ENCODE measurements at regions not wholly inside any gene's neighbourhood (a gene's known extent, or its start where the extent isn't known, plus 50 kb on each side); places are given as distances from the start of the nearest gene placed in this dataset.

GRCh38 chr2:9156483-9156882 is 50.1 kb upstream of the ASAP2 start:
- TF ChIP-seq POLR2A (IDR thresholded peaks at IDR 0.05; ENCODE audit: low read length) (no peak), GATA1 (IDR thresholded peaks at IDR 0.05; ENCODE audit: low read depth, low read length) (no peak)
- DNase-seq = no peak

- no peak for TF ChIP-seq POLR2A (IDR thresholded peaks at IDR 0.05; ENCODE audit: low read length)
- no peak for TF ChIP-seq GATA1 (IDR thresholded peaks at IDR 0.05; ENCODE audit: low read depth, low read length)
- DNase-seq = no peak
Measured at GRCh38 chr2:9154061-9154460, 52.6 kb upstream of the ASAP2 start.

DNA sequence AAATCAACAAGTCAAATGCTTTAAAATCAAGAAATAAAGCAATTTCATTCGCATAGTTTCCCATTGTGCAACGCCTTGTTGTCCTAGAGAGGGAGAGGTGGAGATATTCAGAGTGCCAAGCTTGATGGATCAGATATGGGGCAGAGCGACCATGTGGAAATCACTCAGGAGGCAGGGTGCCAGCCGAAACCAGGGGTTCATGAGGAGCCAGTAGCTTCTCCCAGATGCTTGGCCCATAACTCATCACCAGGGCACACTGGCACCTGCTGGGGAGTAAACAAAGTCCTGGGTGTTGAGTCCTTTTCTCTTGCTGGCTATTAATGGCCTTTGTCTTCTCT is 53.0 kb upstream of the ASAP2 start:
- no peak for DNase-seq
- TF ChIP-seq GATA1 (IDR thresholded peaks at IDR 0.05; ENCODE audit: low read depth, low read length) (no peak), POLR2A (IDR thresholded peaks at IDR 0.05; ENCODE audit: low read length) (no peak)

GRCh38 chr2:9152975-9153642 is 53.5 kb upstream of the ASAP2 start:
- DNase-seq = no peak
- TF ChIP-seq POLR2A (IDR thresholded peaks at IDR 0.05; ENCODE audit: low read length) (no peak), GATA1 (IDR thresholded peaks at IDR 0.05; ENCODE audit: low read depth, low read length) (no peak)

DNA sequence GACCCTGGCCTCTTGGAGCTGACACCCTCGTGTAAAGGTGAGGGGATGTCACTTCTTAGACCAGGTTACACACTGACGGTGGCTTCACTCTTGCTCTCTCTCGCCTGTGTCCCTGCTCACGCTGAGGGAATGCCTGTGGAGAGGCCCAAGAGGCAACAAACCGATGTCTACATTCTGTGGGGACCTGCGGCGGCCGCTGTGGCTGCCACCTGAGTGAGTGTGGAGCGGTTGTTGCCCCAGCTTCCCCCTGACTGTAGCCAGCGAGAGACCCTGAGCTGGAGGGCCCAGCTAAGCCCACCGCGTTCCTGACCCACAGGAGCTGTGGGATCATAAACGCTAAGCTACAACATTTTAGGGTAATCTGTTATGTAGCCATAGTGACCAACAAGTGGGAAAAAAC is 55.7 kb upstream of the ASAP2 start:
- TF ChIP-seq GATA1 (IDR thresholded peaks at IDR 0.05; ENCODE audit: low read depth, low read length) (no peak), POLR2A (IDR thresholded peaks at IDR 0.05; ENCODE audit: low read length) (no peak)
- DNase-seq = no peak

- TF ChIP-seq POLR2A (IDR thresholded peaks at IDR 0.05; ENCODE audit: low read length) = no peak
- no peak for DNase-seq
Measured at GRCh38 chr2:9150568-9150900, 56.1 kb upstream of the ASAP2 start.

GRCh38 chr2:9149726-9150567 is 56.7 kb upstream of the ASAP2 start:
- TF ChIP-seq POLR2A (IDR thresholded peaks at IDR 0.05; ENCODE audit: low read length) (no peak), GATA1 (IDR thresholded peaks at IDR 0.05; ENCODE audit: low read depth, low read length) (no peak)
- DNase-seq = no peak

DNA sequence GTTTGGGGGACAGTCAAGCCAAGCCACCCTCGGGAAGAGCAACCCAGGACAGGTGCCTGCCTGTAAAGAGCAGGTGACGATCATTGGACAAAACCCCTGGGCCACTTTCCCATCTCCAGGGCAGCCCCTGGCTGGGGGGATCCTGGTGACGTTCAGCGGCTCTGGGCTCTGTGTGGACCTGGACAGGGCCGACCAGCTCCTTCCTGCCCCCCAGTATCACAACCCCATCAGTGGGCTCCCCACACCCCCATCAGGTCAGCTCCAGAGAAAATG is 57.3 kb upstream of the ASAP2 start:
- TF ChIP-seq GATA1 (IDR thresholded peaks at IDR 0.05; ENCODE audit: low read depth, low read length) = no peak
- TF ChIP-seq POLR2A (IDR thresholded peaks at IDR 0.05; ENCODE audit: low read length) = no peak
- DNase-seq = no peak

- no peak for DNase-seq
- TF ChIP-seq POLR2A (IDR thresholded peaks at IDR 0.05; ENCODE audit: low read length) (no peak), GATA1 (IDR thresholded peaks at IDR 0.05; ENCODE audit: low read depth, low read length) (no peak)
Measured at GRCh38 chr2:9146646-9147045, 60.0 kb upstream of the ASAP2 start.

- TF ChIP-seq GATA1 (IDR thresholded peaks at IDR 0.05; ENCODE audit: low read depth, low read length) = no peak
- TF ChIP-seq POLR2A (IDR thresholded peaks at IDR 0.05; ENCODE audit: low read length) = no peak
- DNase-seq = no peak
Measured at GRCh38 chr2:9145752-9146430, 60.7 kb upstream of the ASAP2 start.

GRCh38 chr2:9145109-9145751 is 61.4 kb upstream of the ASAP2 start:
- no peak for DNase-seq
- TF ChIP-seq GATA1 (IDR thresholded peaks at IDR 0.05; ENCODE audit: low read depth, low read length) (no peak), POLR2A (IDR thresholded peaks at IDR 0.05; ENCODE audit: low read length) (no peak)

- TF ChIP-seq POLR2A (IDR thresholded peaks at IDR 0.05; ENCODE audit: low read length) (no peak), GATA1 (IDR thresholded peaks at IDR 0.05; ENCODE audit: low read depth, low read length) (no peak)
- DNase-seq = no peak
Measured at GRCh38 chr2:9144617-9145016, 62.0 kb upstream of the ASAP2 start.

DNA sequence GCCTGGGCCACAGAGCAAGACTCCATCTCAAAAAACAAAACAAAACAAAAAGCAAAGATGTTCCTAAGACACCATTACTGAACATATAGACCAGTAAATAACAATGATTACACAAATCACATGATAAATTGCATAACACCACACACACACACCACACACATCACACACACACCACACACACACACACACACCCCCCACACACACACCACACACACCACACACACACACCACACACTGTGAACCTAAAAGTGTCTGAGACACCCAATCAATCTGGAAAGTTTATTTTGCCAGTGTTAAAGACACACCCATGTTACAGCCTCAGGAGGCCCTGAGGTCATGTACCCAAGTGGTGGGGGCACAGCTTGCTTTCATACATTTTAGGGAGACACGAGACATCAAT is 62.6 kb upstream of the ASAP2 start:
- TF ChIP-seq GATA1 (IDR thresholded peaks at IDR 0.05; ENCODE audit: low read depth, low read length) = no peak
- TF ChIP-seq POLR2A (IDR thresholded peaks at IDR 0.05; ENCODE audit: low read length) = no peak
- DNase-seq = no peak

DNA sequence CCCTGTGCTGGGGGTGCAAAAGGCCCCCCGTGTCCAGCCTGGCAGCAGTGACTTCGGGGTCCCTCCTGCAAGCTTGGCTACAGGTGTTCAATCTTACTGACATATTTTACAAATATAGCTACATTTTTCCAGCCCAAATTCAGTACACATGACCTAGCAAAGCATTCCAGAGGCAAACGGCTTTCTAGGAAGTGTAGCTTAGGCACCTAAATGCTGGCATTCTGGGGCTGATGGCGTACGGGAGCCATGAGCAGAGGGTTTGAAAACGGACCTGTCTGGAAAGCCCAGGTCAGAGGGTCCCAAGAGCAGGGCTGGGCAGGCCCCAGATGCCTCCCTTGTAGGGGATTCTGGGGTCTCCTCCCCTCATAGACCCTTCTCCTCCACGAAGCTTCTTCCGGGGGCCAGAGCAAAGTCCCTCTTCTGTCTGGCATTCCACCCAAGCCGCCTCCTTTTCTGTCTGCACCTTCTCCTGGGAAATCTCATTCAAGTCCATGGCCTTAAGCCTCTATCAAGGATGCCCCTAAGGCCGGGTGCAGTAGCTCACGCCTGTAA is 63.3 kb upstream of the ASAP2 start:
- no peak for DNase-seq
- TF ChIP-seq POLR2A (IDR thresholded peaks at IDR 0.05; ENCODE audit: low read length) = no peak

All from erythroblast (primary cell).